Renal cortex interstitium (tissue), 11 donors: ENCODE measurements at regions not wholly inside any gene's neighbourhood (a gene's known extent, or its start where the extent isn't known, plus 50 kb on each side); places are given as distances from the start of the nearest gene placed in this dataset.
A peak's percentile ranks its signal among the peaks of the same experiment; 100 is the strongest.
"Not testable (repeated sequence)": the region's sequence is repeated elsewhere in the genome, so short reads cannot be mapped to it uniquely, and the experiment has no call there.

Source experiments
- DNase-seq, 11 donors: peaks; one replicate each; pipeline ENCODE4 v3.0.0-alpha.2; 2013; ENCODE audit warnings: low read depth in 9 of 11, low spot score in 4 of 11; ENCODE audit errors: extremely low read depth in 1 of 11

DNA sequence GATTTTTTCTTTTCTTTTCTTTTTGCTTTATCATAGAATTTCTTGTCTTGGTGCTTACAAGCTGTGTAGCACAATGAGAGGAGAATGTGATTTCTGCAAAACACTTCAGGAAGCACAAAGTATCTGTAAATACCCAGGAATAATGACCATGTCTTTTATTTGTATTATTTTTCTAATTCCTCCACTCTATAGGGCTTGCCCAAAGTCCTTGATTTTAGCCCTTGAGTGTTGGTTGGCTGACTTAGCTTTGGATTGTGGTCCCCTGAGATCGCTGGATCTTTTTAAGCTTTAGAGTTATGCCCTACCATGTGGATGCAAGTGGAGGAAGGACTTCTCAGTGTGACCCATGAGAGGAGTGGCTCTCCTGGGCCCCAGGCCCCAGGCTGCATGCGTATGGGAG is 52.2 kb downstream of the HOXC4 start:
- not testable (repeated sequence) for DNase-seq

DNA sequence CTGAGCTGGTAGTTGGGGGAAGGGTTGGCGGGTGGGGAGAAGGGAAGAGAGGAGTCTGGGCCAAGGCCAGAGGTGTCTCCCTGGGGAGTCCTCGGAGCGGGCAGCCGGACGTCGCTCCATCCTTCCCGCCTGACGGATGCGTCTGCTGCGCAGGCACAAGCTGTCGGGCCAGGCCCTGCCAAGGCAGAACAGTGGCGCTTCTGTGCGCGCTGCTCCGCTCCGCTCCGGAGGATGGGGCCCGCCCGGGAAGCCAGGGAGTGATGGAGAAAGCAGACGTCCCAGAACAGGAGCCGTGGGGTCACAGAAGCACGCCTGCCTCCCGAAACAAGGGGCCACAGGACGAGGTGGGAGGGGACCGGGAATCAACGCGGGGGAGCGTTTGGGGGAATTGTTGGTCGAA is 52.6 kb downstream of the HOXC4 start:
- not testable (repeated sequence) for DNase-seq

DNA sequence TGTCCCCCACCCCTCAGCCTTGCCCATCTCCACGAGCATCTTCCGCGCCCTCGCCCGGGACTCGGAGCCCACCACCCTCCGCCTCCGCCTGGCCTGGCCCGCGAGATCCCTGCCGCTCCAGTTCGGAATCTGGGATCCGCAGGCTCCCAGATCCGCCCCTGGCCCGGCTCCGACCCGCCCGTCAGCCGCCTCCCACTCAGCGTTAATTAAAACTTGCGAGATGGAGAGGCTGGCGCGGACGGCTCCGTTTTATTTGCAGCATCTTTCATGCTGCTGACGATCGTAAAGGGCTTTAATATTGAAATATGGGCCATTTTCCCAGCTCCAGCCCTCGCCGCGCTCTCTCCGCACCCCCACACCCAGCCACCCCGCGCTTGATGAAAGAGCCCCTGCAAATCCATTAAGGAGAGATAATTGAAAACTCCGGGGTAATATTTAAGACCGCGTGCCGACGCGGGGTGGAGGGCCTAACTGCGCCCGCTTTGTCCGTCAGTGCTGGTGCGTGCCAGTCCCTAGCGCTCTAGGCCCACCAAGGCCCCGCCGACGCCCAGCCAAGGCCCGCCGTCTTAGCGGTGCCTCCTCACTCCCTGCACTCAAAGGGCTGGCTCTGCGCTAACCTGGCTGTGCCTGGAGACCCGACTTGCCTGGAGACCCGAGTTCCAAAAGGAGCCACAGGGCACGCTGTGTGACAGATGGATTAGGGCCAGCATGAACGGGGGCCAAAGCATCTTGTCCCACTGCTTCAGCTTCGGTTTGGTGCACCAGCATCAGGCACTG is 53.4 kb downstream of the HOXC4 start:
- DNase-seq: not testable (repeated sequence)

DNA sequence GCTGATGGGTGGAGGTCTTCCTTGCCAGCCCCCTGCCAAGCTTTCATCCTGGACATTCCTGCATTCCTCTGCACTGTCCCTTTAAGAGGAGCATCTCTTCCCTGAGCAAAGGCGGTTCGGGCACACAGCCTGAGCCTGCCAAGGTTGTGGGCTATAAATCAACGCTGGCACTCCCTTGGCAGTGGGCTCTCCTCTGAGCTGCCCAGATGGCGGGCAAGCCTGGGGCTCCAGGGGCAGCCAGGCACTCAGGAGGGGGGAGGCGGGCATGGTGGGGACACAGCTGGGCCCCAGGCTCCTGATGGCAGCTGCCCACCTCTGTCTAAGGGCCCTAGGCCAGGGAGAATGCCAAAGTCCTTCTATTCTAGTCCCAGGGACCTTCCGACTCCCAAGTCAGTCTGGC is 58.7 kb downstream of the HOXC4 start:
- not testable (repeated sequence) for DNase-seq

DNA sequence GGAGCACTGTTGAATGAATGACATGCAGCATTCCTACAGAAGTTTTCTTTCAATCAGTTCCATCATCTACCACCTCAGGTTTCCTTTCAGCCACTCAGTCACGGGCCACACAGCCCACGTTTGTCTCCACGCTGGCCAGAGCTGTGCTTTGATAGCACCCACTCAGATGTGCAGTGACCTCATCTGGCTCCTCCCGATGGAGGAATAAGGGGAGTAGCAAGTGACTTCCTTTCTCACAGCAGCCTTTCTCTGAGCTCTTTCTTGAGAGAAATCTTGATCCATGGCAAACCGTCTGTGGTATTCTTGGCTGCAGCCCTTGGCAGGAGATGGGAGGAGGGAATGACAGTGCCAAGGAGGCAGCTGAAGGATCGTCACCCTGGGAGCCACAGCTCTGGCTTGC is 62.4 kb downstream of the HOXC4 start:
- not testable (repeated sequence) for DNase-seq

DNA sequence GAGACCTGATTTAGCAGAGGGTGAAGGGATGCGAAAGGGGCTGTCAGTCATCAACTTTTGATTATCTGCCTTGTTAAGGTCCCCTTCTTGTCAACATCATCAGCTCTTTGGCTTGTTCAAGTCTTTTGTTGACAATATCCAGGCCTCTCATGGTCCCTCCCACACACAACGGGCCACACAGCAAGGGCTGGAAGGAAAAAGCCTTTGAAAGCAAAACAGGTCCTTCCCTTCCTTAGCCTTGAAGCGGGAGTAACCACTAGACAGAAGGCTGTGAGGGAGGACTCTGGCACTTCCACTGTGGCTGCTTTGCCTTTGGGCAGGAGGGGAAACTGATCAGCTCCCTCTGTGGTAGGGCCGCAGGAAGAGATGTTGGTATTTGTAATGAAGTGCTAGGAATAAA is 63.8 kb downstream of the HOXC4 start:
- not testable (repeated sequence) for DNase-seq

DNA sequence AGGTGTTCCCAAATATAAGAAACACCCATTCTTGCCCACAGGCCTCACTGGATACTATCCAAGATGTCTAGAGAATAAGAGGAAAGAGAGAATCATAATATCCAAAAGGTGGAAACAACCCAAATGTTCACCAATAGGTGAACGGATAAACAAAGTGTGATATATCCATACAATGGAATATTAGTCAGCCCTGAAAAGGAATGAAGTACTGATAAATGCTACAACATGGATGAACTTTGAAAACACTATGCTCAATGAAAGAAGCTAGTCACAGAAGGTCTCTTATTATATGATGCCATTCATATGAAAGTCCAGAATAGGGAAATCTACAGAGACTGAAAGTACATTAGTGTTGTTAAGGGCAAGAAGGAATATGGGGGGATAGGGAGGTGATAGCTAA is 65.4 kb downstream of the HOXC4 start:
- DNase-seq: not testable (repeated sequence)

DNA sequence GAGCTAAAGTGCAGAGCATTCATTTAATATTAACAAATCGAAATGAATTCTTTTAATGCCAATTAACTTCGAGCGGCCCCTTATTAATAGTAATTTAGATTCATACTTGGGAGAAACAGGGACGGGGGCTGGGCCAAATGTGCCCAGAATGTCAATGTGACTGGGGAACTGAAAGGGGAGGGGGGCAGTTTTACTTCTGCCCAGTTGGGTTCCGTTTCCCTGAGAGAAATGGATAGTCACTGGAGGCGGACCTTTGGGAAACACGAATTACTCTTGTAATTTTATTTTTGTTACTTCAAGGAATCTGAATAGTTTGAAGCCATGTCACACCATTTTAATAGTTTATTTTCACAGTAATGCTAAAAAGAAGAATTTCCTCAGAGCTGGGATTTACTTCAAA is 64.8 kb downstream of the SMUG1 start:
- DNase-seq: not testable (repeated sequence)

DNA sequence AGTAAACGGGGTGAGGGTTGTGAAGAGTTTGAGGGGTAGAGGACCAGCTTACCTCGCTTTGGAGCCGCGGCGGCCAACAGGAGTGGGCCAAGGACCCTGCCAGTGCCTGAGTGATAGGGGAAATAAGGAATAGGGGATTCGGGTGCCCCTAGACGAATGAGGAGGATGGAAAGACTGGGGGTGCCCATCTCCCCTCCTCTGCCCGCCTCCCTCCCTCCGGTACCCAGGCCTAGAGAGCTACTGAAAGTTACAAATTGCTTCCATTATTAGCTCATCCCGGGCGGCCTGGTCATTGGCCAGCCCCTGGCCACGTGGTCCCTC is 63.1 kb downstream of the SMUG1 start:
- not testable (repeated sequence) for DNase-seq

DNA sequence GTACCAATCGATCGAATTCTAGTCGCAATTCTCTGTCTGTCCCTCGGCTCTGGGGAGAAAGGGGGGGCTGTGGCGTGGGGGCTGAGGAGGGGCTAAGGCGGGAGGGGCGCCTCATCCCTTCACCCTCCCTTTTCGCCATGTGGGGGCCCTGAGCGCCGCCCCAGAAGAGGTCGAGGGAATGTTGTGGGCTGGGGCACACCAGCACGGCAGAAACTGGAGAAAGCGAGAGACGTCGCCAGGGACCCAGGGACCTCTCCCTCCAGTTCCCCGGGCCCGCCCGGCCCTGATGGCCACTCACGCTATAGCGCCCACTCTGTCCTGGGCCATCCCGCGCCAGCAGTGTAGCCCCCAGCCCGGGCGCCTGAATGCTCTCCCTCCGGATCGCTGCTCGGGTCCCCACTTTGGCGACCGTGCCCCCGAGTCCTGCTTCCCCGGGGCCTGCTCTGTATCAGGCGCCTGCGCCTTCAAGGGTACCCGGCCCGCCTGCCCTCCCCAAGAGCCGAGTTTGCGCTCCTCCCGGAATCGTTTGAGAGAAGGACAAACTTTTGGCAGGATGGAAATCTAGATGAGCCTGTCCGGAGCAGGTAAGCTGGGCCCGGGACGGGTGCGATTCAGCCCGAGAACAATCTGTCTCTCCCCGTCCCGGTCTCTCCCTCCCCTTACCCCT is 62.6 kb downstream of the SMUG1 start:
- no peak for DNase-seq

DNA sequence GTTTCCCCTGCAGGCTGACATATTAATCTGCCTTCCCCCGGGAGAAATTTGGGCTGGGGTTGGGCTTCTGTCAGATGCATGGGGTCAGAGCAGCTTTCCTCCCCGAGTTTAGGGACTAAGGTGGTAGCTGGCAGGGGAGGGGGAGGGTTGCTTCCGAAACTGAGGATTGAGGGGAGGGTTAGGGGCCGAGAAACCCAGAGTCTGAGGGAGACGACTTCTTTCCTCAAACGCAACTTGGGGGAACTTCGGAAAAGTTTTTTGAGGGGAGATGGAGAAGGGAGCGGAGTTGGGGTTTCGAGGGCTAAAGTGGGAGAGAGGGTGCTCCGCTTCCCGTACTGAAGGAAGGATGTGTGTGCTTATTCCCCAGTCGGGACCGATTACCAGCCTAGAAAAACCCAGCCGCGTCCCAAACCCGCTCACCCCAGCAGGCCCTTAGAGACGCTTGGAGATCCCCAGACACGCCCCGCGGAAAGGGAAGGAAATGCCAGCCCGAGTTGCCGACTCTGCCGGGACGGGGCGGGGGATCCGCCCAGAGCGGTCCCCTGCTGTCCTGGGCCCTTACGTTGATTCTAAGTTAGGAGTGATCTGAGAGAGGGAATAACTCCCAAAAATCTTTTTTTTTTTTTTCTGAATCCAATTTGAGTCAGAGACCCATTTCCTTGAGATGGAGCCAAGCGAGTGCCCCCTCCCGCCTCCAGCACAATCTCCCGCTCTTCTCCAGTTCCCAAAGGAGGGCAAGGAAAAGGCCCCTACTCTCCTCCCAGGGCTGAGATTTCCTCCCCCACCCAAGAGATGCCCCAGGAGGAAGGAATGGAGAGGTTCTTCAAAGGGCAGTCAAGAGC is 61.9 kb downstream of the SMUG1 start:
- DNase-seq: peak in 2 of 11 donors; percentile 57

DNA sequence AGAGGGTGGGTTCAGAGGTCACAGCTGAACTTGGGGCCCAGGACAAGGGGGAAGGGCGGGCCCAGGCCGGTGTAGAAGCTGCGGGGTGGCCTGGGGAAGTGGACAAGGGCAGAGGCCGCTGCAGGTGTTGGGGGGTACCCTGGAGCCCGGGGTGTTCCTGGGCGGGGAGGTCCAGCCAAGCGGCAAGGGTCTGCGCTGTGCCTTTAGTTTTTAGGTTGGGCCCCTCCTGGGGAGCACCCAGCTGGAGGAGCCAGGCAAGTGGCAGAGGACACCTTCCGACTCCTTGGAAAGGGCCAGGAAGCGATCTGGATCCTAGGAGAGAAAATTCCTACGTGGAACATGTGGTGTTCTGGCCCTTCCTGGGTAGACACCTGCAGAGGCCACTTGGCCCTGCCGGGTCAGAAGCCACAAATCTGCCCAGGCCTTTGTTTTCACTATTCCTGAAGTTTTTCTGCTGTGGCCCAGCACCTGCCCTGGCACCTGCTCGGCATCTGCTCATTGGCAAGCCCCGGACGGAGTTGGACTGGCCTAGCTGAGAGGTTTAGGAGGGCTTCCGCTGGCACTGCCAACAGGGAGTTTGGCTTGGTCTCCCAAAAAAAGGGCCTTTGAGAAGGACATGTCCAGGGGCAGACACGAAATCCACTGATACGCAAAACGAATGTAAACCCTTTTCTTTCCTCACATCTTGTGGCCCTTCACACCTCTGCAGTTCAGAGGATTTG is 61.1 kb downstream of the SMUG1 start:
- no peak for DNase-seq

DNA sequence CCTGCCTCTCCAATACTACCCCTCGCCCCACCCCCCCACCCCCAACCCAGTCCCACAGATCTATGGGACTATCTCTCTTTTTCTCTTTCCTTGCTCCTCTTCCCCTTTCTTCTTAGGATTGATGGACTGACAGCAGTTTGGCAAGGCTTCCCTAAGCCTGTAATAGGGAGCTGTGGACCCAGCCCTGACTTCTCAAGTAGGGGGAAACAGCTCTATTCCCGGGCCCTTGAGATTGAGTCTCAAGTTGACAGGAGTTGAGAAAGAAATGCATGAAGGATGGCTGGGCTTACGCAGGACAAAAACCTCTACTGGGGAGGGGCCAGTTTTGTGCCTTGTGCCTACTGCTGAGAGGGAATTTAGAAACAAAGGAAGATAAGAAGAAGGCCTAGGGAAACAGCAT is 60.4 kb downstream of the SMUG1 start:
- no peak for DNase-seq

DNA sequence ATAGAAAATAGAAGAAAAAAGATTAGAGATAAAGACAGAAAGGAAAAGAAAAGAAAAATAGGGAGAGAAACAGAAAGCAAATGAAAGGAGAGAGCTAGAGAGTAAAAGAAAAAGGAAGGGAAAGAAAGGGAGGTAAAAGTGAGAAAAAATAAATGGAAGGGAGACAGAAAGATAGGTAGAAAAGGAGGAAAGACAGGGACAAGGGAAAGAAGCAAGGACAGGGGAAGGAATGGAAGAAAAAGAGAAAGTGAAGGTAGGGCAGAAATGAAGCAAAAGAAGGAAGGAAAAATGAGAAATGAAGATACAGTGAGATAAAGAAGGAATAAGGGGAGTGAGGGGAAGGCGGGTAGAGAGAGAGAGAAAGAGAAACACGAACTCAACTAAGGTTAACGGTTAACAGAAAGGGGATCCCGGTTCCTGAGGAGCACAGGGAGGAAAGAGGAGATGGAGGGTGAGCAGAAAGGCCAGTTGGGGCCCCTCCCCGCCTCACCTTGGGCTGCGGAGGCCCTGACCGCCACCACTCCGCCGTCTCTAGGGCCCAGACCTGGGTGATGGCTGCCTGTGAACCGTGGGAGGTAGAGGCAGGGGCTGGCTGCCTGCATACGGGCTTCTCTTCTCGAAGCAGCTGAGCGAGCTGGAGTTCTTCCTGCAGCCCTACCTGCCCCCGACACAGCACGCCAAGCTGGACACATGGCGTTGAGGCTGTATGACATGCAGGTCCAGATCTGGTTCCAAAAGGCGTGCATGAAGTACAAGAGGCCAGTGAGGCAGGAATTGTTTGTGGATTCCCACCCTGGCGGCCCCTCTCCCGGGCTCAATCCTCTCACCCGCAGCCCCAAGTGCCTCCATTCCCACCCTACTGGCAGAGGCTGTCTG is 59.5 kb downstream of the SMUG1 start:
- DNase-seq: no peak
